BLaER1 (cell line): ENCODE measurements at regions not wholly inside any gene's neighbourhood (a gene's known extent, or its start where the extent isn't known, plus 50 kb on each side); places are given as distances from the start of the nearest gene placed in this dataset.

Experiments
- H3K27ac ChIP-seq: shearing (Covaris generic); formaldehyde crosslinking; 2 replicates; pipeline ENCODE4 v1.8.1; 2022
- H3K27me3 ChIP-seq: shearing (Covaris generic); formaldehyde crosslinking; 2 replicates; pipeline ENCODE4 v1.8.1; 2022
- H3K36me3 ChIP-seq: shearing (Covaris generic); formaldehyde crosslinking; 2 replicates; pipeline ENCODE4 v1.8.1; 2022
- H3K4me1 ChIP-seq: shearing (Covaris generic); formaldehyde crosslinking; 2 replicates; pipeline ENCODE4 v1.8.1; 2022
- H3K4me2 ChIP-seq: shearing (Covaris generic); formaldehyde crosslinking; 2 replicates; pipeline ENCODE4 v1.8.1; 2022
- H3K4me3 ChIP-seq: shearing (Covaris generic); formaldehyde crosslinking; 2 replicates; pipeline ENCODE4 v1.8.1; 2022
- H3K9ac ChIP-seq: shearing (Covaris generic); formaldehyde crosslinking; 2 replicates; pipeline ENCODE4 v1.8.1; 2022
- H3K9me3 ChIP-seq: shearing (Covaris generic); formaldehyde crosslinking; 2 replicates; pipeline ENCODE4 v1.8.1; 2022
- H4K20me1 ChIP-seq: shearing (Covaris generic); formaldehyde crosslinking; 2 replicates; pipeline ENCODE4 v1.8.1; 2022
- Cebpa-rat ChIP-seq: shearing (Covaris generic); IDR thresholded peaks from 2 replicates; pipeline ENCODE4 v1.8.1; 2022

DNA sequence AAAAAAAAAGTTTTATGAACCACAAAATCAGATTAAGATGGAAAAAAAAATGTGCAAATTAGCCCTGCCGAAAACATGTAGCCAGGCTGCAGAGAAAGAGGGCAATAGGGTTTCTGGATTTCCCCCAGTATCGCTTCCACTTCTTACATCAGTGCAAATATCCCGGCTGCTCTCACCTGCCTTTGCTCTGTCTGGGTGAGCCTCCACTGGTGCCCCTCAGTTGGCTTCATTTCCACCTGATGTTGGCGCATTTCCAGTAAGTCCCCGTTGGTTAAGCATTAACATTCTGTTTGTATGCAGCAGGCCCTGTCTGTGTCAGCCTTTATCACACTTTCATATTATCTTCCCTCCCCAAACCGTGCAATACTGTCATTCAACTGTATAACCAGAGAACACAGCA lies 215.1 kb downstream of the CBLN4 start:
- no peaks in the 10 kb centered on the region for H3K36me3 ChIP-seq
- TF ChIP-seq Cebpa-rat, result no peak
- H3K27me3 ChIP-seq, result no peaks in the 10 kb centered on the region
- no peaks in the 10 kb centered on the region for H3K4me1 ChIP-seq
- H4K20me1 ChIP-seq, result no peaks in the 10 kb centered on the region
- no peaks in the 10 kb centered on the region for H3K9me3 ChIP-seq
- H3K4me3 ChIP-seq, result no peak overlapping the region
- H3K4me2 ChIP-seq, result no peak overlapping the region
- H3K27ac ChIP-seq, result no peak overlapping the region
- H3K9ac ChIP-seq, result no peak overlapping the region

DNA sequence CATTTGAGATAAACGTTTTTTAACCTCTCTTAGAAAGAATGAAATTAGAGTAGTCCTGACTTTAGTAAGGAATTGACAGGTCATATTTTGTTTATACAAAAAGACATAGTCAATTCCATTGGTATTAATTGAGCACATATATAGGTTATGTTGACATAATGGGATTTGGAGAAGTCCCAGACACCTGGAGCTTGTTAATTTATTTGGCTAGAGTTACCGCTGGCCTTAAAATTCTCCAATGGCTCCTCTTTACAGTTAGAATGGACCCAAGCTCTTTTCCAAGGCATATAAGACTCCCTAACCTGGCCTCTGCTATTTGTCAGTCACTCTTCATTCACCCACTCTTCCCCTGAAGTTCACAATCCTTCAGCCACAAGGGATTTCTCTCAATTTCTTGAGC lies 221.3 kb downstream of the CBLN4 start:
- no peak for TF ChIP-seq Cebpa-rat
- H4K20me1 ChIP-seq, result no peaks in the 10 kb centered on the region
- H3K9me3 ChIP-seq, result no peaks in the 10 kb centered on the region
- no peak overlapping the region for H3K27ac ChIP-seq
- no peak overlapping the region for H3K9ac ChIP-seq
- H3K27me3 ChIP-seq, result no peaks in the 10 kb centered on the region
- no peaks in the 10 kb centered on the region for H3K4me1 ChIP-seq
- H3K4me3 ChIP-seq, result no peak overlapping the region
- no peaks in the 10 kb centered on the region for H3K36me3 ChIP-seq
- H3K4me2 ChIP-seq, result no peak overlapping the region

DNA sequence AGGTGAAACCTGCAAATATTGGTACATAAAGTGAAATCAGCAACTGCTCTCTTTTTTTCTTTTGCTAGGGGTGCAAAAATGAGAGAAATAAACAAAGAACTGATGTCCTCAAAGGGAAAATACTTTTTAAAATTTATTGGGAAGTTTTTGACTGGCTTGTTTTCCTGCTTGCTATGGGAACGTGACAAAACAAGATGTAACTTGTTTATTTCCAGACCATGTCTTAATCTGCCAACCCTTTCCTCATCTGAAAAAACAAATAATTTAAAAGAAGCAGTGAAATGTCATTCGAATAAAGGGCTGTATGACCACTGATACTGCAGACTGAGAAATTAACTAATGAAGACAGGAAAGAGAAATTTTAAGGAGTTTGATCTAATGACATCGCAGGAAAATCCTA lies 221.9 kb downstream of the CBLN4 start:
- Histone ChIP-seq H3K9ac (no peak overlapping the region), H3K27ac (no peak overlapping the region), H4K20me1 (no peaks in the 10 kb centered on the region), H3K4me2 (no peak overlapping the region), H3K9me3 (no peaks in the 10 kb centered on the region), H3K4me1 (no peaks in the 10 kb centered on the region), H3K36me3 (no peaks in the 10 kb centered on the region), H3K4me3 (no peak overlapping the region), H3K27me3 (no peaks in the 10 kb centered on the region)
- no peak for TF ChIP-seq Cebpa-rat

DNA sequence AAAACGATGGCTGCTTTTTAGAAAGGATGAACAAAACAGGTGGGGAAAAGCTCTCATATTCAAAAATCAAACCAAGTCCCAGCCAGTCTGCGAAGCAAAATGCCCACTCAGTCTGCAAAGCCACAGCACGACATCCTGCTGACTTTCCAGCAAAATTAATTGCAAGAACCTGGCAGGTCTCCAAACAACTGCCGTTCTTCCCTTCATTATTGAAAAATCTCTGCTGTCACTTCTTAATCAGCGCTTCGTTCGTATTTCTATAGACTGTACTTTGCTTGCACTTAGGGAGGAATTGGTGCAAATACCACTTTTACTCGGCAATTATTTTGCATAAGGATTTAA lies 222.4 kb downstream of the CBLN4 start:
- Histone ChIP-seq H3K9me3 (no peaks in the 10 kb centered on the region), H3K4me2 (no peak overlapping the region), H4K20me1 (no peaks in the 10 kb centered on the region), H3K4me3 (no peak overlapping the region), H3K27me3 (no peaks in the 10 kb centered on the region), H3K4me1 (no peaks in the 10 kb centered on the region), H3K9ac (no peak overlapping the region), H3K27ac (no peak overlapping the region), H3K36me3 (no peaks in the 10 kb centered on the region)
- TF ChIP-seq Cebpa-rat, result no peak

DNA sequence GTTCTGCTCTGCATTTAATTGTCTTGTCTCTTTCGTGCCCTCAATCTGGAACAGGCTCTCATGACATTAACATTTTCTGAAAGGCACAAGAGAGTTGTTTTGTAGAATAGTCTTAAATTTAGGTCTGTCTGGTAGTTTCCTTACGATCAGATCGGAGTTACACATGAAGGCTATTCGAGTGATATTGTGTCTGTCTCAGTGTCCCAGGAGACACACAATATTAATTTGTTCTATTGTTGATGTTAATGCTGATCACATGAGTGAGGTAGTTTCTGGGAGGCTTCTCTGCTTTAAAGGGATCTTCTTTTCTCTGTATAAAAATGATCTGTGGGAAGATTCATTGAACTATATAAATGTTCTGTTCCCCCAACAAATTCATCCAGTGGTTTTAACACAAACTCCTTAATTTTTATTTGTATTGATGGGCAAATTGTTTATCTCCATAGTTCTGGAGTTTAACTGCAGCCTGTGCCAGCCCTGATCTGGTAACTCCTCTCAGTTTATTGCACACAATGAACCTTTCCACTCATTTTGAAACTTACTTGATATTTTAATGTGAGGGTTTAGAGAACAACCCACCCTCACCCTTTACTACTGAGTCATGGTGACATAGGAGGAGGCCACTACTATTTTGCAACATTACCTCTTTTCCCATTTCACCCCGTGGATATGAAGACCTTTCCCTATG lies 223.0 kb downstream of the CBLN4 start:
- no peak overlapping the region for H3K9ac ChIP-seq
- TF ChIP-seq Cebpa-rat, result no peak
- H3K27ac ChIP-seq, result no peak overlapping the region
- no peaks in the 10 kb centered on the region for H3K4me1 ChIP-seq
- no peak overlapping the region for H3K4me3 ChIP-seq
- H3K4me2 ChIP-seq, result no peak overlapping the region
- H3K27me3 ChIP-seq, result no peaks in the 10 kb centered on the region
- H3K9me3 ChIP-seq, result no peaks in the 10 kb centered on the region
- no peaks in the 10 kb centered on the region for H4K20me1 ChIP-seq
- H3K36me3 ChIP-seq, result no peaks in the 10 kb centered on the region

DNA sequence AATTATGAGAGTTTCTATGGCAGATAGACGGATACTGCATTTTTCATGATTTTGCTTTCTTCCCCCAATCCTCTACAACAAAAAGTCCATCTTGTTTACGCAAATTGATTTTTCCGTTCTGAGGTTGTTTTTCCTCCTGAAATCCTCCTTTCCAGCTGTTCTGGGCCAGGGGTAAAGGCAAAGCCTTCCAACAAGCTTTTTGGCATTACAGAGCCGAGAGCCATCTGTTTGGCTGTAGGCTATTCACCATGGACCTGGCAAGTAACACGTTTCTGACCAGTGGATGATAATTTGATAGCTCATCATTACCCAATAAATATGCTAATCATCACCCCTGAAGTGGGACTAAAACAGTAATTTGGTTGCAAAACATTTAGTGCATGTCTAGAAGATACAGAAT lies 226.5 kb downstream of the CBLN4 start:
- H4K20me1 ChIP-seq, result no peaks in the 10 kb centered on the region
- H3K36me3 ChIP-seq, result no peaks in the 10 kb centered on the region
- H3K9me3 ChIP-seq, result no peaks in the 10 kb centered on the region
- no peak overlapping the region for H3K4me2 ChIP-seq
- no peak overlapping the region for H3K27ac ChIP-seq
- TF ChIP-seq Cebpa-rat, result no peak
- H3K9ac ChIP-seq, result no peak overlapping the region
- H3K4me3 ChIP-seq, result no peak overlapping the region
- no peaks in the 10 kb centered on the region for H3K27me3 ChIP-seq
- H3K4me1 ChIP-seq, result no peaks in the 10 kb centered on the region

DNA sequence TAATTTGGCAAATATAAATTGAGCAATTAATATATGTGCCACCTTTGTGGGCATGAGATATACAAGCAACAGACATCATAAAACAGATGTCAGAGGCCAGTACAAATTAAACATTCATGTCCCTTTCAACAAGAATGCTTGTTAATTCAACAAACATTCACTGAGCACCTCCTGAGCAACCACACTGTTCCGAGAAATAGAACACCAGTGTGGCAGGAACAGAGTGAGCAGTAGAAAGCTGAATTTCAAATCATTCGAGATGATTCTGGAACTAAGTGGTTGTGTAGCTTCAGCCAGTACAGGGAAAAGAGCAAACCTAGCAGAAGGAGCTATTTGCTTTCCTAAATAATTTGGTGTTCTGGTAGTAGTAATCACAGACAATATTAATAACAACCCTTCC lies 227.7 kb downstream of the CBLN4 start:
- Histone ChIP-seq H3K4me2 (no peak overlapping the region), H4K20me1 (no peaks in the 10 kb centered on the region), H3K9me3 (no peaks in the 10 kb centered on the region), H3K4me3 (no peak overlapping the region), H3K27me3 (no peaks in the 10 kb centered on the region), H3K4me1 (no peaks in the 10 kb centered on the region), H3K36me3 (no peaks in the 10 kb centered on the region), H3K9ac (no peak overlapping the region), H3K27ac (no peak overlapping the region)
- no peak for TF ChIP-seq Cebpa-rat

DNA sequence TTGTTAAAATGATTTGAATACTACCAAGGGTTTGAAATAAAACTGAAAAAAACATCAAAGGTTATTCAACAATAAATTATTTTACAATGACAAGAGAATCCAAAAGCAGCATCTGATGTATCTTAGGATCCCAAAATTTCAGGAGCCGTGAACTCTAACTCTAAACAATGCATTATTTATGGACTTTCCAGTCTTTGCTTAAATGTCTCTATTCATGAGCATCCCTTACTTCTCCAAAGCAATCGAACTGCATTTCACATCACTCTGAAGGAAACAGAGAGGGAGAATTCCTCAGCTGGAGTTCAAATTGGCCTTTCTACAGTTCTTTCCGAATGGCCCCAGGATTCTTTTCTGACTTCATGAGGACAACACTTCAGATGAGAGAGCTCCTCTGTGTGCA lies 229.1 kb downstream of the CBLN4 start:
- H3K4me3 ChIP-seq, result no peak overlapping the region
- no peaks in the 10 kb centered on the region for H3K9me3 ChIP-seq
- no peak overlapping the region for H3K9ac ChIP-seq
- no peak overlapping the region for H3K4me2 ChIP-seq
- H3K27ac ChIP-seq, result no peak overlapping the region
- H4K20me1 ChIP-seq, result no peaks in the 10 kb centered on the region
- H3K36me3 ChIP-seq, result no peaks in the 10 kb centered on the region
- no peaks in the 10 kb centered on the region for H3K4me1 ChIP-seq
- no peaks in the 10 kb centered on the region for H3K27me3 ChIP-seq
- no peak for TF ChIP-seq Cebpa-rat

DNA sequence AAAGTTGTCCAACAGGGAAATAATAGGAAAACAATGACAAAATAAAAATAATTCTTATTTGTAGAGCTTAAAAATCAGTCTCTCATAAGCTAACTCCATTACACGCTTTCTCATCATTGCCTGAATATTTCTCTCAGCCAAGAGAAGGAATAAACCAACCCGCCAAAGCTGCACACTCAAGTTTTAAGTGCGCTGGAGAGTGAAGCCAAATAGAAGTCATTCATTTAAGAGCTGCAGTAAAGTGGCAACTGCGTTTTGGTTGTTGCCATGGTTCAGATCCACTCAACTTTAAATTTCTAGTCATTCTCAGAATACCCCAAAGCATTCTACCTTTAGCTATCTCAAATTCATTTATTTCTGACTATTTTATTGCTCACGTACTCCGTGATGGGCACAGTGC lies 230.7 kb downstream of the CBLN4 start:
- Histone ChIP-seq H3K9me3 (no peaks in the 10 kb centered on the region), H3K4me2 (no peak overlapping the region), H3K27me3 (no peaks in the 10 kb centered on the region), H3K4me1 (no peaks in the 10 kb centered on the region), H3K36me3 (no peaks in the 10 kb centered on the region), H3K9ac (no peak overlapping the region), H3K4me3 (no peak overlapping the region), H4K20me1 (no peaks in the 10 kb centered on the region), H3K27ac (no peak overlapping the region)
- TF ChIP-seq Cebpa-rat, result no peak

DNA sequence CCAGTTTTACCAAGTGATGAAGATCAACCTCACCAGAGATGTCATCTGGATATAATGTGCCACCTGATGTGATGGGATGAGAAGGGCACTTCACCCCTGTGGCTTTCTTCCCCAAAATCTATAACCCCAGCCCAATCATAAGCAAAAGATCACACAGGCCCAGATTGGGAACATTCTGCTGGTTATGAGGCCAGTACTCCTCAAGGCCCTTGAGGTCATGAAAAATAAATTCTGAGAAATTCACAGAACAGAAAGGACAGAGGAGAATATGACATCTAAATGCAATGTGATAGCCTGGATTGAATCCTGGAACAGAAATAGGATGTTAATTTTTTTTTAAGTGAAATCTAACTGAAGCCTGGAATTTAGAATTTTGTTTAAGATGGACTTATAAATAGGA lies 243.5 kb downstream of the CBLN4 start:
- no peak for TF ChIP-seq Cebpa-rat

DNA sequence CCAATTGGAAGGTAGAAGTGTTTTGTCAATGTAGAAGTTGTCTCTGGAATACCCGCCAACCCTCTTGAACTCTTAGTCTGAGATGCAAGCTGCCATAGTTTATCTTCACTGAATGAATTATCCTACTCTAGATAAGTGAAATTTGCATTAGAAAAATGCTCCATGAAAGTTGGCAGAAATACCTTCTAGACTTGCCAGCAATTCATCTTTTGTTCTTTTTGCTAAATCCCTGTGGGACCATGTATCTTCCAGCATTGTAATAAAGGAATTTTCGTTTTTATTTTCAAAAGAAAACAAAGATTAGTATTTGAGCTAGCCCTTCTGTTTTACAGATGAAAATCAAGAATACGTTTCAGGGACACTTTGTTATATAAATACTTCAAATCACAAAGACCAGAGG lies 244.2 kb downstream of the CBLN4 start:
- Histone ChIP-seq H3K27ac (no peak overlapping the region), H3K4me1 (no peaks in the 10 kb centered on the region), H3K9ac (no peak overlapping the region), H3K27me3 (no peaks in the 10 kb centered on the region), H3K9me3 (peaks cover 30% of the 10 kb centered on the region), H3K36me3 (no peaks in the 10 kb centered on the region), H3K4me2 (no peak overlapping the region), H4K20me1 (no peaks in the 10 kb centered on the region), H3K4me3 (no peak overlapping the region)
- TF ChIP-seq Cebpa-rat, result no peak

More for the DNA sequence above, 243.5 kb downstream of the CBLN4 start:
- H3K36me3 ChIP-seq, result no peaks in the 10 kb centered on the region
- no peak overlapping the region for H3K9ac ChIP-seq
- peaks cover 31% of the 10 kb centered on the region for H3K9me3 ChIP-seq
- no peak overlapping the region for H3K4me3 ChIP-seq
- no peaks in the 10 kb centered on the region for H4K20me1 ChIP-seq
- H3K4me1 ChIP-seq, result no peaks in the 10 kb centered on the region
- no peaks in the 10 kb centered on the region for H3K27me3 ChIP-seq
- H3K27ac ChIP-seq, result no peak overlapping the region
- H3K4me2 ChIP-seq, result no peak overlapping the region
